ENCODE measurements at regions not wholly inside any gene's neighbourhood (a gene's known extent, or its start where the extent isn't known, plus 50 kb on each side); places are given as distances from the start of the nearest gene placed in this dataset.

DNA sequence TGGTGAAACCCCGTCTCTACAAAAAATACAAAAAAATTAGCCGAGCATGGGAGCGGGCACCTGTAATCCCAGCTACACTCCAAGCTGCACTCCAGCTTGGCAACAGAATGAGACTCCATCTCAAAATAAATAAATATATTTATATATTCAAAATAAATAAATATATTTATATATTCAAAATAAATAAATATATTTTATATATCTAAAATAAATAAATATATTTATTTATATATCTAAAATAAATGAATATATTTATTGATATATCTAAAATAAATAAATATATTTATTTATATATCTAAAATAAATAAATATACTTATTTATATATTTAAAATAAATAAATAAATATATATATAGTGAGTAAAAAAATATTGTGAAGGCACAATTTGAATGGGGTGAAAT lies 63.4 kb upstream of the EXOC1L start:
- DNase-seq: no peak

GRCh38 chr4:55757356-55757952 lies 62.1 kb upstream of the EXOC1L start:
- DNase-seq: no peak

GRCh38 chr4:55758066-55758465 lies 61.5 kb upstream of the EXOC1L start:
- DNase-seq: no peak

DNA sequence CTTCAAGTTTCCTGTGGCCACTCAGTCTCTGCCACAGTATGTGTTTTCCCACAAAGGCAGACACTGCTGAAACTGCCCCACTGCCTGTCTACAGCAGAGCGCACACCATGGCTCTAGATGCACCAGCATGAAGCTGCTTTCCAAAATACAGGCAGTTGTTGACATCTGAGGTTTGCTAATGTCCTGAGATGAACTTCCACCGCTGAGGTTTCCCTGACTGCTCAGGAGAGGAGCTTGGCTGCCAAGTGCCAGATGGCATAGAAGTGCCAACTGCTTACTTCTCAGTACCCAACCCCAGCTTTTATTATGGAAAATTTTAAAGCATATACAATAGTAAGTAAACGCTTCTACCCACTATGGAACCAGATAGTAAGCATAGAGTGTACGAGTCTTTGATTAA lies 61.0 kb upstream of the EXOC1L start:
- DNase-seq: no peak

GRCh38 chr4:55762819-55763218 lies 56.8 kb upstream of the EXOC1L start:
- no peak for DNase-seq

- no peak for DNase-seq
These were observed 55.6 kb upstream of the EXOC1L start for GRCh38 chr4:55763996-55764395.

DNA sequence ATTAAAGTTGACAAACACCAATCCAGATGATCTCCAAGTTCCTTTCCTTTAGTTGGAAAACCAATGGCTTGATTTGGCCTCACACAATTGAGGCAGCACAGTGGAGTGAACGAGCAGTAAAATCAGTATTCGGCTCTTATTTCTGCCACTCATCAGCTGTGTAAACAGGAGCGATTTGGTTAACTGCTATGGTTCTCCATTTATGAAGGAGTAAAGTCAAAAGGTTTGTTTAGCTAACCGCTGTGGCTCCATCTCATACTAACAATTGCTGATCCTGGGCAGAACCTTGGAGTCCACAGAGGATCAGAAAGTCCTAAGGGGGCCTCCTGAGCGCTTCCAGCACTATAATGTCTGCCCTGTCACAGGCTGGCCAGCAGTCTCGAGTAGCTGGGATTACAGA lies 54.5 kb upstream of the EXOC1L start:
- DNase-seq: no peak

DNA sequence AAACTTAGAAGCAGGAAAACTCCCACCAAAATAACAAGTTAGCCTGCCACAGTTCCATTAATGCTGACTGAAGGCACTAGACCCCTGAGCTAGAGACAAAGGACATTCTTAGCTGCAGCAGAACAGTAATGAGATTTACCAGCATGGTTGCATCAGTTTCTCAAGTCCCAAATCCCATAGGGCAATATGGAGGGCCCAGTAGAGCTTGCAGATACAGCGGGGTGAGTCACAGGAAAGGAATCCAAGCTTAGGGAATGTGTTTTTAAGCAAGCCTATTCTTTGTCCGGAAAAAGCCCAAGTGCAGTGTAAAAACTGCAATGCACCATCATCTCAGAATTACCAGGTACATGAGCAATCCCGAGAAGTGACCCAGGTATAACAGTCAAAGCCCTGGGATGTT lies 51.3 kb upstream of the EXOC1L start:
- DNase-seq: no peak
